GM12801 (cell line): ENCODE measurements at regions not wholly inside any gene's neighbourhood (a gene's known extent, or its start where the extent isn't known, plus 50 kb on each side); places are given as distances from the start of the nearest gene placed in this dataset.

Experiments
- TF ChIP-seq, protein P1 (sequence below): IDR thresholded peaks from one replicate; pipeline ENCODE4 v1.5.1; 2011; ENCODE audit warnings: control low read depth; ENCODE audit not compliant: insufficient read length; ENCODE audit errors: extremely low read depth

DNA sequence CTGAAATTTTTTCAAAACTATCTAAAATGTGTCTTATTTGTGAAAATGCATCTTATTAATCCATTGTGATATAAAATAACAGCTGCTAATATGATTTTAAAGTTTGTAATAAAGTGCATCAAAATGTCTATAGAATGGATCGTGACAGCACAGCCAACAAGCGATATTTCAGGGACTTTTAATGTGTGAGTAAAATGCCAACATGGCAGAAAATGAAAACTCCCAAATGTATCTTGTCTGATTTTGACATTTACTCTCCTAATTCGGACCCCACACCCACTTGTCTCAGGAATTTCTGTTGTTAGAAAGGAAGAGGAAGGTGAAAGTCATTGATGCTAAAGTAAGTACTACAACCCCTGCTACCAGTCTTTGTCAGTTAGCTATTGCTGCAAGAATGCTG is 273.9 kb downstream of the SATB1 start:
- TF ChIP-seq, protein P1, sequence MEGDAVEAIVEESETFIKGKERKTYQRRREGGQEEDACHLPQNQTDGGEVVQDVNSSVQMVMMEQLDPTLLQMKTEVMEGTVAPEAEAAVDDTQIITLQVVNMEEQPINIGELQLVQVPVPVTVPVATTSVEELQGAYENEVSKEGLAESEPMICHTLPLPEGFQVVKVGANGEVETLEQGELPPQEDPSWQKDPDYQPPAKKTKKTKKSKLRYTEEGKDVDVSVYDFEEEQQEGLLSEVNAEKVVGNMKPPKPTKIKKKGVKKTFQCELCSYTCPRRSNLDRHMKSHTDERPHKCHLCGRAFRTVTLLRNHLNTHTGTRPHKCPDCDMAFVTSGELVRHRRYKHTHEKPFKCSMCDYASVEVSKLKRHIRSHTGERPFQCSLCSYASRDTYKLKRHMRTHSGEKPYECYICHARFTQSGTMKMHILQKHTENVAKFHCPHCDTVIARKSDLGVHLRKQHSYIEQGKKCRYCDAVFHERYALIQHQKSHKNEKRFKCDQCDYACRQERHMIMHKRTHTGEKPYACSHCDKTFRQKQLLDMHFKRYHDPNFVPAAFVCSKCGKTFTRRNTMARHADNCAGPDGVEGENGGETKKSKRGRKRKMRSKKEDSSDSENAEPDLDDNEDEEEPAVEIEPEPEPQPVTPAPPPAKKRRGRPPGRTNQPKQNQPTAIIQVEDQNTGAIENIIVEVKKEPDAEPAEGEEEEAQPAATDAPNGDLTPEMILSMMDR, result no peak

DNA sequence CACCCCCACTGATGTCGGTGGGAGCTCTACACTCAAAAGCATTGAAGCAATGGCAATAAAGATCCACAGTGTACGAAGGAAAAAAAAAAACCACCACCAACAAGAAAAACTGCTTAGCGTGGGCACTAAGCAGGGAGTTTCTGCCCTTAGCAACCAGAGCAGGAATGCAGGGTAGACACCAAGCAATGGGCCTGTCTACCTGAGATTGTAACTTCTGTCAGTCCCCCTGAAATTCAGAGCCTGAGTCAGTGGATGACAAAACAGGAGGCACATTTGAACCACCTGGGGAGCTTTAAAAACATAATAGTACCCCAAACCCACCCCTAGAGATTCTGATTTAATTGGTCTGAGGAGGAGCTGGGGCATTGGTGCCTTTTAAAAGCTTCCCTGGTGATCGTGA is 275.2 kb downstream of the SATB1 start:
- TF ChIP-seq, protein P1, result no peak

DNA sequence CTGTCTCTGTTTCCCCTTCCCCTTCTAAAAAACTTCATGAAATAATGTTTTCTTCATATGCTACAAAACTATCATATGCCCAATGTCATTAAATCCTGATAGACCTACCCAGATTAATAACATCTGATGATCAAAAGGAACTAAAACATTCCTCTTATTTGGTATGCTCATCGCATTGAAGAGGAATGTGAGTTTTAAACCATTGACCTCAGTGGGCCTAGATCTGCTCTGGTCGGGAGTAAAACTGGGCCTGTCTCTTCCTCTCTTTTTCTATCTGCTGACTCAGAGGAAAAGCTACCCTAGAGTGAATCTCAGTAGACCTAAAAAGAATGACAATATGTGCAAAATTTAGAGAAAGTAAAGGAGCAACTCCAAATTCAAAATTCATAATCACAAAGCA is 275.8 kb downstream of the SATB1 start:
- TF ChIP-seq, protein P1, result no peak

DNA sequence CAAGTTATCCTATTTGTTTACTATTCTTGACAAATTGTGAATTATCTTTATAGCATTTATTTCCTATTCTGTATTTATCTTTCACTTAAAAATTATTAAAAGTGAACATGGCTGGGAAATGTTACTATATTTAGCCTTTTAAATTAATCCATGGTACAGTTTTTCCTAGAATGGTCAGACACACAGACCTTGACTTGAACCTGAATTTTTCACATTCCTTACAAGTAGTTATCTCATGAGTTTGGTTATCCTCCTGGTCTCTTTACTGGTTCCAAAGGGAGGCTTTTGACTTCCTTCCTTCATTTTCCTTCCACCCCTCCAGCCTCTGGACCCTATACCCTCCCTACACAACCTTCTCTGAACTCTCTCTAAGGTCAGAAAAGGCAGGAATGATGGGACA is 280.6 kb downstream of the SATB1 start:
- TF ChIP-seq, protein P1, result no peak

DNA sequence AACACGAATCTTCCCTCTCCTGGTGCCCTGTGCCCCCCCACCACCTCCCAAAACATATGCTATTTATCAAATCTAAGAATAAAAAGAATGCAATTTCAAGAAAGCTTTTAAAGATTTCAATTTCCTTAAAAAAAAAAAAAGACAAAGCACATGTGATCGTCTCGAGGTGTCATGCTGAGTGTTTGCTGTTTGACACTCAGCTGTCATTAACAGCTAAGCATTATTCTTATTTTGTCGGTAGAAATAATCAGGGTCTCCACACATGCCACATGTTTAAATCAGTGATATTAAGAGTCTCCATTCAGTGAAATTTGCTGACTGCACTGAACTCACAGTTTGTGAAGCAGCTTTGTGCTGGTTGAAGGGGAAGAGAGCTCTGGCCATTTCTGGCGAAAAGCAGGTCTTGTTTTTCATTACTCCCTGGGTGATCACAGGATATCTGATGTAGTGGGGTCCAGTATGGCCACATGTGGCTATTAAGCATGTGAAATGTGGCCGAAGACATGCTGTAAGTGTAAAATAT is 281.8 kb downstream of the SATB1 start:
- TF ChIP-seq, protein P1, result no peak

DNA sequence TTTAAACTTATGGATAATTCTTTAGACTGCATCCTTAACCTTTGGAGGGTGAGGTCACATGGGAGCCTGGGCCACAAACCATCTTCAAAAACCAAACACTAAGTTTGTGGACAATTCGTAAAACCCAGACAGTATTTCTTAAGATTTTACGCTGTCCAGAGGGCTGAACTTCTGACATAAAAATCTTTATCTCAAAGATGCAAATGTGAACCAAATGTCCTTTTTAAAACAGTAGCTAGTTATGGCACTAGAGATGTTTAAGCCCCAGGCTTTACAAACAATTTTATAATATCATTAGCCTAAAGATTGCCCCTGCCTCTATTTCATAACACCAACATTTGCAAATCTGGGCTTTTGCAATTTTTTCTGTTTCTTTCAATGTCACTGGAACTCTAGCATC is 287.2 kb downstream of the SATB1 start:
- TF ChIP-seq, protein P1, result no peak

DNA sequence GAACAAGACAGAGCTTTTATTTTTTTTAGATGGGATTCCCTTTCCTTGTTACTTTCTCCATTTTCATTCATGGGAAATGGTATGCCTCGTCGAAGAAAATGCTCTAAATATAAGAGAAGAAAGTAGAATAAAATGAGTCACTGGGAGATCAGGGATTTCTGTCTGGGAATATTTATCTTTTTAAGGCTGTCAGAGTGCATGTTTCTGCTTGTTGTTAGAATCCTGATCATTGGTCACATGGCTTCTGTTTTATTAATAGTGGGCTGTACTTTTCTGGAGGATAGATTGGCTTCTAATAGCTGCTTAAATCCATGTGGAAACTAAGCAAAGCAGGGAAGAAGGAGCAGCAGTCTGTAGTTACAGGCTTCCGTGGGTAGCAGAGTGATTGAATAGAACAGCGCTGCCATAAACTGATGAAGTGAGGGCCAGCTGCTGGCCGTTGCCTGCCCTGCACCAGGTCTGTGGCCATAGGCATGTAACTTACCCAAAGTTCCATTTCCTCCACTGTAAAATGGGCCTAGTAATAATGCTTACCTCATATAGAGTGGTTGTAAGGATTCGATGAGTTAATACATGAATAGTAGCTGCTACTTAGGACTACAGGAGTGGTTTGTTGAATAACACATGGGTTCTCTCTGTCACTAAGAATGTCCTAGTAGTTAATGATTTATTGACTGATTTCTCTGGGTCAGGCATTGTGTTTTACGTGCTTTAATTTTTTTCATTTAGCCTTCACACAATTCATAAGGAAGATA is 289.9 kb downstream of the SATB1 start:
- TF ChIP-seq, protein P1, result no peak
